Activated CD8-positive, alpha-beta memory T cell treated with anti-CD3 and anti-CD28 coated beads, Interleukin-2, amount 50 U/mL, for 24 hours (primary cell): ENCODE measurements at regions not wholly inside any gene's neighbourhood (a gene's known extent, or its start where the extent isn't known, plus 50 kb on each side); places are given as distances from the start of the nearest gene placed in this dataset.
"Not testable (repeated sequence)": the region's sequence is repeated elsewhere in the genome, so short reads cannot be mapped to it uniquely, and the experiment has no call there.

Experiments used
- DNase-seq: peaks from one replicate; pipeline ENCODE4 v3.0.0-alpha.2; 2020; ENCODE audit errors: extremely low read depth

GRCh38 chr9:34793428-34793827 is 83.5 kb upstream of the CCL21 start:
- no peak for DNase-seq

GRCh38 chr9:34783951-34784487 is 74.1 kb upstream of the CCL21 start:
- DNase-seq, result no peak

- no peak for DNase-seq
Observed at GRCh38 chr9:34782372-34782771, 72.4 kb upstream of the CCL21 start.

- DNase-seq, result no peak
Observed at GRCh38 chr9:34777666-34778065, 67.7 kb upstream of the CCL21 start.

- no peak for DNase-seq
Observed at GRCh38 chr9:34773955-34774354, 64.0 kb upstream of the CCL21 start.

- no peak for DNase-seq
Observed at GRCh38 chr9:34773306-34773910, 63.5 kb upstream of the CCL21 start.

GRCh38 chr9:34771007-34771406 is 61.1 kb upstream of the CCL21 start:
- DNase-seq, result no peak

- not testable (repeated sequence) for DNase-seq
Observed at GRCh38 chr9:34767087-34767486, 57.2 kb upstream of the CCL21 start.

- not testable (repeated sequence) for DNase-seq
Observed at GRCh38 chr9:34760196-34761040, 50.5 kb upstream of the CCL21 start.
